ENCODE measurements at regions not wholly inside any gene's neighbourhood (a gene's known extent, or its start where the extent isn't known, plus 50 kb on each side); places are given as distances from the start of the nearest gene placed in this dataset.
"Not testable (repeated sequence)": the region's sequence is repeated elsewhere in the genome, so short reads cannot be mapped to it uniquely, and the experiment has no call there.

GRCh38 chr11:130533113-130533798 lies 84.8 kb downstream of the ADAMTS15 start:
- no peaks in the 10 kb centered on the region for H3K36me3 ChIP-seq
- no peak overlapping the region for H3K4me3 ChIP-seq
- peak in 1 of 2 donors; percentile 69 for DNase-seq (ENCODE audit: low spot score in 2 of 2)
- peak overlapping the region; percentile 51 to 61 for H3K27ac ChIP-seq
- H3K27me3 ChIP-seq = no peaks in the 10 kb centered on the region
- intact Hi-C loops (cut with DNase I; ENCODE audit: low total_unique reads) = loop anchor here (2.0 kb wide), 1 partner anchor 62 kb away; no protein-coding TSS in a partner anchor
- H3K9me3 ChIP-seq = no peaks in the 10 kb centered on the region
- no peak for TF ChIP-seq CTCF (IDR thresholded peaks at IDR 0.05)
- TF ChIP-seq POLR2A (IDR thresholded peaks at IDR 0.05) = no peak
- no peak for TF ChIP-seq POLR2AphosphoS5 (IDR thresholded peaks at IDR 0.05)
- no peaks in the 10 kb centered on the region for H3K4me1 ChIP-seq

GRCh38 chr11:130533871-130534270 lies 85.4 kb downstream of the ADAMTS15 start:
- peak overlapping the region in 1 of 2 donors; percentile 51 for H3K27ac ChIP-seq
- H3K9me3 ChIP-seq = no peaks in the 10 kb centered on the region
- intact Hi-C loops (cut with DNase I; ENCODE audit: low total_unique reads) = loop anchor here (2.0 kb wide), 1 partner anchor 61 kb away; no protein-coding TSS in a partner anchor
- no peak for DNase-seq (ENCODE audit: low spot score in 2 of 2)
- no peaks in the 10 kb centered on the region for H3K4me1 ChIP-seq
- H3K36me3 ChIP-seq = no peaks in the 10 kb centered on the region
- no peak overlapping the region for H3K4me3 ChIP-seq
- no peak for TF ChIP-seq POLR2AphosphoS5 (IDR thresholded peaks at IDR 0.05)
- no peak for TF ChIP-seq POLR2A (IDR thresholded peaks at IDR 0.05)
- TF ChIP-seq CTCF (IDR thresholded peaks at IDR 0.05) = no peak
- H3K27me3 ChIP-seq = no peaks in the 10 kb centered on the region

GRCh38 chr11:130534551-130534950 lies 86.1 kb downstream of the ADAMTS15 start:
- DNase-seq (ENCODE audit: low spot score in 2 of 2) = no peak
- Histone ChIP-seq H3K27me3 (no peaks in the 10 kb centered on the region), H3K27ac (peak overlapping the region; percentile 50 to 78), H3K36me3 (no peaks in the 10 kb centered on the region), H3K4me3 (no peak overlapping the region), H3K4me1 (no peaks in the 10 kb centered on the region), H3K9me3 (no peaks in the 10 kb centered on the region)
- intact Hi-C loops (cut with DNase I; ENCODE audit: low total_unique reads) = no loop called here
- no peak for TF ChIP-seq POLR2A (IDR thresholded peaks at IDR 0.05)
- no peak for TF ChIP-seq POLR2AphosphoS5 (IDR thresholded peaks at IDR 0.05)
- TF ChIP-seq CTCF (IDR thresholded peaks at IDR 0.05) = no peak

GRCh38 chr11:130535520-130535919 lies 87.1 kb downstream of the ADAMTS15 start:
- Histone ChIP-seq H3K27ac (peak overlapping the region; percentile 66 to 80), H3K27me3 (no peaks in the 10 kb centered on the region), H3K36me3 (no peaks in the 10 kb centered on the region), H3K4me3 (no peak overlapping the region), H3K4me1 (no peaks in the 10 kb centered on the region), H3K9me3 (no peaks in the 10 kb centered on the region)
- intact Hi-C loops (cut with DNase I; ENCODE audit: low total_unique reads) = no loop called here
- TF ChIP-seq CTCF (IDR thresholded peaks at IDR 0.05) (no peak), POLR2AphosphoS5 (IDR thresholded peaks at IDR 0.05) (no peak), POLR2A (IDR thresholded peaks at IDR 0.05) (no peak)
- peak; percentile 40 to 69 for DNase-seq (ENCODE audit: low spot score in 2 of 2)

- Histone ChIP-seq H3K27ac (peak overlapping the region; percentile 66 to 80), H3K9me3 (no peaks in the 10 kb centered on the region), H3K27me3 (no peaks in the 10 kb centered on the region), H3K36me3 (no peaks in the 10 kb centered on the region), H3K4me3 (no peak overlapping the region), H3K4me1 (no peaks in the 10 kb centered on the region)
- DNase-seq (ENCODE audit: low spot score in 2 of 2) = no peak
- intact Hi-C loops (cut with DNase I; ENCODE audit: low total_unique reads) = no loop called here
- TF ChIP-seq POLR2AphosphoS5 (IDR thresholded peaks at IDR 0.05) (peak in 1 of 3 donors; percentile 15), POLR2A (IDR thresholded peaks at IDR 0.05) (no peak)
Measured at GRCh38 chr11:130536106-130537040, 87.9 kb downstream of the ADAMTS15 start.

- H3K4me1 ChIP-seq; H3K9me3 ChIP-seq; H3K27ac ChIP-seq; H3K27me3 ChIP-seq; H3K4me3 ChIP-seq; DNase-seq (ENCODE audit: low spot score in 2 of 2); H3K36me3 ChIP-seq; intact Hi-C loops (cut with DNase I; ENCODE audit: low total_unique reads): not testable (repeated sequence)
Measured at GRCh38 chr11:130539680-130540079, 91.2 kb downstream of the ADAMTS15 start.
